ENCODE measurements at regions not wholly inside any gene's neighbourhood (a gene's known extent, or its start where the extent isn't known, plus 50 kb on each side); places are given as distances from the start of the nearest gene placed in this dataset.

- Histone ChIP-seq H3K9ac (ENCODE audit: low read length) (no peak overlapping the region), H3K27me3 (ENCODE audit: insufficient read depth, low read length) (no peaks in the 10 kb centered on the region), H3K4me3 (replicated peaks in 1 of 2; ENCODE audit: low read depth in 1 of 2, low read length in 2 of 2) (no peak overlapping the region), H4K20me1 (ENCODE audit: insufficient read depth) (no peaks in the 10 kb centered on the region), H3K4me1 (ENCODE audit: control insufficient read depth in 1 of 2, insufficient read depth in 2 of 2, low read length in 2 of 2) (no peaks in the 10 kb centered on the region), H3K27ac (ENCODE audit: low read depth, low read length) (no peak overlapping the region), H3K9me2 (ENCODE audit: insufficient read depth) (no peaks in the 10 kb centered on the region), H3K36me3 (ENCODE audit: control insufficient read depth in 1 of 2, insufficient read depth in 2 of 2, low read length in 2 of 2) (no peaks in the 10 kb centered on the region), H2AFZ (ENCODE audit: low read depth, low read length, poor library complexity, severe bottlenecking) (no peak overlapping the region), H3K9me3 (ENCODE audit: control insufficient read depth in 1 of 2, insufficient read depth in 1 of 2, low read depth in 1 of 2, low read length in 2 of 2) (no peaks in the 10 kb centered on the region), H3K4me2 (ENCODE audit: low read length) (no peak overlapping the region), H3K79me2 (ENCODE audit: insufficient read depth, low read length) (no peaks in the 10 kb centered on the region)
- intact Hi-C loops (cut with micrococcal nuclease): no loop called here
- CTCF ChIA-PET: no interaction called here
- no TSS peak for BruUV-seq (replicated peaks)
- no peak for ATAC-seq
- POLR2A ChIA-PET: no interaction called here
- DNase-seq (ENCODE audit: low read depth, low spot score): no peak
- RAD21 ChIA-PET (ENCODE audit: low non-redundant PET in 1 of 2, low total read pairs in 2 of 2, uncharacterized antibody in 2 of 2, unreplicated experiment in 2 of 2): no interaction called here
- TF ChIP-seq ZBTB33 (IDR thresholded peaks at IDR 0.05; ENCODE audit: extremely low read depth, insufficient replicate concordance, low read length) (no peak), POLR2A (IDR thresholded peaks at IDR 0.05; ENCODE audit: borderline replicate concordance, extremely low read depth, insufficient read depth, insufficient read length) (no peak), ZFX (IDR thresholded peaks at IDR 0.05) (no peak), SP1 (IDR thresholded peaks at IDR 0.05; ENCODE audit: low read depth) (no peak)
Measured at GRCh38 chr5:74432216-74432615, 208.3 kb downstream of the ENC1 start.

- intact Hi-C loops (cut with micrococcal nuclease): no loop called here
- TF ChIP-seq ZFX (IDR thresholded peaks at IDR 0.05): no peak
- TF ChIP-seq TCF7L2 (IDR thresholded peaks at IDR 0.05; ENCODE audit: borderline replicate concordance, extremely low read depth, insufficient read depth, insufficient read length): no peak
- no peak for TF ChIP-seq YY1 (IDR thresholded peaks at IDR 0.05; ENCODE audit: extremely low read depth, insufficient replicate concordance, low read depth, low read length)
- TF ChIP-seq REST (IDR thresholded peaks at IDR 0.05; ENCODE audit: low read depth): no peak
- no peak for ATAC-seq
- no peak for DNase-seq (ENCODE audit: low read depth, low spot score)
- no peak overlapping the region for H3K4me3 ChIP-seq (replicated peaks in 1 of 2; ENCODE audit: low read depth in 1 of 2, low read length in 2 of 2)
- no peaks in the 10 kb centered on the region; the same call in 1 of the 2 replicates for H3K9me2 ChIP-seq (ENCODE audit: insufficient read depth)
- no peaks in the 10 kb centered on the region for H3K4me1 ChIP-seq (ENCODE audit: control insufficient read depth in 1 of 2, insufficient read depth in 2 of 2, low read length in 2 of 2)
- ChIA-PET RAD21 (ENCODE audit: low non-redundant PET in 1 of 2, low total read pairs in 2 of 2, uncharacterized antibody in 2 of 2, unreplicated experiment in 2 of 2) (no interaction called here), POLR2A (no interaction called here), CTCF (no interaction called here)
- H3K9ac ChIP-seq (ENCODE audit: low read length): no peak overlapping the region
- H3K27ac ChIP-seq (ENCODE audit: low read depth, low read length): no peak overlapping the region
- no peak overlapping the region for H2AFZ ChIP-seq (ENCODE audit: low read depth, low read length, poor library complexity, severe bottlenecking)
- H4K20me1 ChIP-seq (ENCODE audit: insufficient read depth): no peaks in the 10 kb centered on the region
- no peaks in the 10 kb centered on the region for H3K27me3 ChIP-seq (ENCODE audit: insufficient read depth, low read length)
- H3K79me2 ChIP-seq (ENCODE audit: insufficient read depth, low read length): no peaks in the 10 kb centered on the region
- H3K9me3 ChIP-seq (ENCODE audit: control insufficient read depth in 1 of 2, insufficient read depth in 1 of 2, low read depth in 1 of 2, low read length in 2 of 2): no peaks in the 10 kb centered on the region
- no TSS peak for BruUV-seq (replicated peaks)
- H3K4me2 ChIP-seq (ENCODE audit: low read length): no peak overlapping the region
- H3K36me3 ChIP-seq (ENCODE audit: control insufficient read depth in 1 of 2, insufficient read depth in 2 of 2, low read length in 2 of 2): no peaks in the 10 kb centered on the region
Measured at GRCh38 chr5:74431290-74431669, 209.2 kb downstream of the ENC1 start.
